GM23338 (cell line): ENCODE measurements at regions not wholly inside any gene's neighbourhood (a gene's known extent, or its start where the extent isn't known, plus 50 kb on each side); places are given as distances from the start of the nearest gene placed in this dataset.

Experiments used
- ATAC-seq: fragments of 200-7000 bp; cut with Tn5 transposase; 3 replicates; pipeline ENCODE4 v1.9.1; 2020
- DNase-seq: peaks from one replicate; pipeline ENCODE4 v3.0.0-alpha.2; 2015; ENCODE audit warnings: low spot score
- H2AFZ ChIP-seq: fragments of 200-600 bp; sonication (generic); 2 replicates; pipeline ENCODE4 v1.8.0; 2016; ENCODE audit warnings: antibody characterized with exemption, mild to moderate bottlenecking, moderate library complexity
- H3F3A ChIP-seq: fragments of 200-600 bp; sonication (generic); replicated peaks from 2 replicates; pipeline ENCODE4 v1.8.0; 2017; ENCODE audit warnings: antibody characterized with exemption, mixed run types, low read depth
- H3K27ac ChIP-seq: fragments of 200-600 bp; sonication (generic); 2 replicates; pipeline ENCODE4 v1.6.1; 2016; ENCODE audit warnings: low read depth
- H3K27me3 ChIP-seq: fragments of 200-600 bp; sonication (generic); 2 replicates; pipeline ENCODE4 v1.8.0; 2016; ENCODE audit warnings: mild to moderate bottlenecking, mixed run types, moderate library complexity; ENCODE audit not compliant: insufficient read depth
- H3K36me3 ChIP-seq: fragments of 200-600 bp; sonication (generic); 2 replicates; pipeline ENCODE4 v1.8.0; 2016; ENCODE audit warnings: mild to moderate bottlenecking; ENCODE audit not compliant: insufficient read depth
- H3K4me1 ChIP-seq: fragments of 200-600 bp; sonication (generic); 2 replicates; pipeline ENCODE4 v1.8.0; 2016; ENCODE audit warnings: mild to moderate bottlenecking, moderate library complexity; ENCODE audit not compliant: insufficient read depth
- H3K4me2 ChIP-seq: fragments of 200-600 bp; sonication (generic); 2 replicates; pipeline ENCODE4 v1.7.1; 2017; ENCODE audit warnings: mixed run types
- H3K4me3 ChIP-seq: fragments of 200-600 bp; sonication (generic); 2 replicates; pipeline ENCODE4 v1.6.1; 2016; ENCODE audit warnings: mixed run types
- H3K79me2 ChIP-seq: fragments of 200-600 bp; sonication (generic); replicated peaks from 2 replicates; pipeline ENCODE4 v1.8.0; 2017; ENCODE audit warnings: mild to moderate bottlenecking; ENCODE audit not compliant: insufficient read depth
- H3K9me2 ChIP-seq: fragments of 200-600 bp; sonication (generic); 2 replicates; pipeline ENCODE4 v1.8.0; 2017; ENCODE audit not compliant: insufficient read depth
- H4K20me1 ChIP-seq: fragments of 200-600 bp; sonication (generic); replicated peaks from 2 replicates; pipeline ENCODE4 v1.8.0; 2017; ENCODE audit warnings: mild to moderate bottlenecking; ENCODE audit not compliant: insufficient read depth
- H3K27ac Mint-ChIP-seq: 2 replicates; pipeline ENCODE4 v1.8.0; 2020; ENCODE audit warnings: inconsistent platforms, mild to moderate bottlenecking, moderate library complexity, mixed read lengths
- H3K27me3 Mint-ChIP-seq: 3 replicates; pipeline ENCODE4 v1.8.0; 2022; ENCODE audit warnings: low read depth, mild to moderate bottlenecking, moderate library complexity, mixed read lengths, inconsistent platforms; ENCODE audit not compliant: insufficient read depth, poor library complexity
- H3K36me3 Mint-ChIP-seq: 3 replicates; pipeline ENCODE4 v1.8.0; 2021; ENCODE audit warnings: low read depth, mild to moderate bottlenecking, inconsistent platforms, moderate library complexity, mixed read lengths
- H3K4me1 Mint-ChIP-seq: 3 replicates; pipeline ENCODE4 v1.8.0; 2020; ENCODE audit warnings: mild to moderate bottlenecking, inconsistent platforms, mixed read lengths
- H3K4me3 Mint-ChIP-seq: 3 replicates; pipeline ENCODE4 v1.8.0; 2021; ENCODE audit warnings: moderate library complexity, mild to moderate bottlenecking, inconsistent platforms, mixed read lengths
- H3K9me3 Mint-ChIP-seq: 3 replicates; pipeline ENCODE4 v1.8.0; 2020; ENCODE audit warnings: moderate library complexity, mild to moderate bottlenecking, inconsistent platforms, mixed read lengths
- CREB1 ChIP-seq: fragments of 250-450 bp; sonication (Bioruptor Pico); IDR thresholded peaks from 2 replicates; pipeline ENCODE4 v1.5.0; 2020; ENCODE audit warnings: low read depth, mild to moderate bottlenecking, moderate library complexity
- EZH2 ChIP-seq: fragments of 200-600 bp; sonication (generic); IDR thresholded peaks from one replicate; pipeline ENCODE4 v1.8.0; 2017; ENCODE audit warnings: antibody characterized with exemption, mild to moderate bottlenecking, low read depth; ENCODE audit not compliant: unreplicated experiment
- EZH2phosphoT487 ChIP-seq: fragments of 200-600 bp; sonication (generic); IDR thresholded peaks from one replicate; pipeline ENCODE4 v1.8.1; 2018; ENCODE audit warnings: antibody characterized with exemption; ENCODE audit not compliant: unreplicated experiment
- JUNB ChIP-seq: IDR thresholded peaks from one replicate; pipeline ENCODE4 v1.6.1; 2016; ENCODE audit warnings: antibody characterized with exemption; ENCODE audit not compliant: unreplicated experiment
- NANOG ChIP-seq: IDR thresholded peaks from 2 replicates; pipeline ENCODE4 v1.6.1; 2016; ENCODE audit warnings: antibody characterized with exemption, borderline replicate concordance
- POLR2AphosphoS5 ChIP-seq: IDR thresholded peaks from 2 replicates; pipeline ENCODE4 v1.6.1; 2016; ENCODE audit warnings: antibody characterized with exemption, low read depth
- STAT1 ChIP-seq: IDR thresholded peaks from one replicate; pipeline ENCODE4 v1.6.1; 2016; ENCODE audit warnings: antibody characterized with exemption; ENCODE audit not compliant: unreplicated experiment
- ZNF114 ChIP-seq: fragments of 250-450 bp; sonication (Bioruptor Pico); IDR thresholded peaks from 2 replicates; pipeline ENCODE4 v1.5.0; 2020; ENCODE audit warnings: mild to moderate bottlenecking, moderate library complexity
- ZNF331 ChIP-seq: fragments of 250-450 bp; sonication (Bioruptor Pico); IDR thresholded peaks from 2 replicates; pipeline ENCODE4 v1.5.0; 2020; ENCODE audit warnings: low read depth, mild to moderate bottlenecking, moderate library complexity
- TF ChIP-seq, protein P1 (sequence below): IDR thresholded peaks from one replicate; pipeline ENCODE4 v1.6.1; 2018; ENCODE audit warnings: antibody characterized with exemption; ENCODE audit not compliant: unreplicated experiment
- TF ChIP-seq, protein P2 (sequence below): IDR thresholded peaks from 2 replicates; pipeline ENCODE4 v1.6.1; 2016; ENCODE audit warnings: antibody characterized with exemption
- TF ChIP-seq, protein P3 (sequence below), 2 experiments: fragments of 200-600 bp in 1 of 2; sonication (generic) in 1 of 2; conservative IDR thresholded peaks; 2 replicates each; pipeline versions ENCODE4 v1.5.1 to v1.6.1; 2016 to 2017; ENCODE audit warnings: antibody characterized with exemption in 2 of 2, low read depth in 2 of 2, mild to moderate bottlenecking in 2 of 2, moderate library complexity in 1 of 2
- TF ChIP-seq, protein P4 (sequence below): fragments of 250-450 bp; sonication (Bioruptor Pico); IDR thresholded peaks from 2 replicates; pipeline ENCODE4 v1.5.0; 2020; ENCODE audit warnings: mild to moderate bottlenecking, moderate library complexity

DNA sequence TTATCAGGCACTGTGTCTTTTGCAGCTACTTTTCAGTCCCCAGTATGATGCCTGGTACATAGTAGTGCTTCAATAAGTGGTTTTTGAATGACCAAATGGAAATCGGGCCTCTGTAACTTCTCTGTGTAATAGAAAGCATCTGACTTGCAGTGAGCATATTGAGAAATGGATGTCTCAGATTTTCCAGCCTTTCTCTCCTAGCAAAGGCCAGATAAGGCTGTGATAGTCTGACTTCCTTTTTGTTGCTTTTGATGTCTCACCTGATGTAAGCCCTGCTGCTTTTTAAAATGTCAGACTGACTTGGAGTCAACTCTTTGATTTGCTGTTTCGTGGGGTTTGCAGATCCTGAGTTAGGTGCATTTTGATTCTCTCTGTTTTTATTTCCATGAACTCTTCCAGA, 590.0 kb upstream of the ZNF608 start:
- no peak for ATAC-seq
- Histone ChIP-seq H2AFZ (peak overlapping the region; percentile 56; the same call in 1 of the 2 replicates), H3F3A (no peaks in the 10 kb centered on the region), H3K4me3 (no peak overlapping the region), H3K4me1 (peaks cover 16% of the 10 kb centered on the region), H3K27me3 (no peaks in the 10 kb centered on the region), H3K36me3 (no peaks in the 10 kb centered on the region), H3K27ac (no peak overlapping the region), H4K20me1 (no peaks in the 10 kb centered on the region), H3K4me2 (peak overlapping the region; percentile 62; the same call in 1 of the 2 replicates), H3K9me2 (no peaks in the 10 kb centered on the region), H3K79me2 (no peaks in the 10 kb centered on the region)
- no peak for DNase-seq
- no peaks in the 10 kb centered on the region for H3K9me3 Mint-ChIP-seq
- no peak overlapping the region for H3K27ac Mint-ChIP-seq
- no peaks in the 10 kb centered on the region for H3K27me3 Mint-ChIP-seq
- H3K36me3 Mint-ChIP-seq, result no peaks in the 10 kb centered on the region
- no peak for TF ChIP-seq ZNF114 (CRISPR knock-in tag)
- TF ChIP-seq, protein P1, sequence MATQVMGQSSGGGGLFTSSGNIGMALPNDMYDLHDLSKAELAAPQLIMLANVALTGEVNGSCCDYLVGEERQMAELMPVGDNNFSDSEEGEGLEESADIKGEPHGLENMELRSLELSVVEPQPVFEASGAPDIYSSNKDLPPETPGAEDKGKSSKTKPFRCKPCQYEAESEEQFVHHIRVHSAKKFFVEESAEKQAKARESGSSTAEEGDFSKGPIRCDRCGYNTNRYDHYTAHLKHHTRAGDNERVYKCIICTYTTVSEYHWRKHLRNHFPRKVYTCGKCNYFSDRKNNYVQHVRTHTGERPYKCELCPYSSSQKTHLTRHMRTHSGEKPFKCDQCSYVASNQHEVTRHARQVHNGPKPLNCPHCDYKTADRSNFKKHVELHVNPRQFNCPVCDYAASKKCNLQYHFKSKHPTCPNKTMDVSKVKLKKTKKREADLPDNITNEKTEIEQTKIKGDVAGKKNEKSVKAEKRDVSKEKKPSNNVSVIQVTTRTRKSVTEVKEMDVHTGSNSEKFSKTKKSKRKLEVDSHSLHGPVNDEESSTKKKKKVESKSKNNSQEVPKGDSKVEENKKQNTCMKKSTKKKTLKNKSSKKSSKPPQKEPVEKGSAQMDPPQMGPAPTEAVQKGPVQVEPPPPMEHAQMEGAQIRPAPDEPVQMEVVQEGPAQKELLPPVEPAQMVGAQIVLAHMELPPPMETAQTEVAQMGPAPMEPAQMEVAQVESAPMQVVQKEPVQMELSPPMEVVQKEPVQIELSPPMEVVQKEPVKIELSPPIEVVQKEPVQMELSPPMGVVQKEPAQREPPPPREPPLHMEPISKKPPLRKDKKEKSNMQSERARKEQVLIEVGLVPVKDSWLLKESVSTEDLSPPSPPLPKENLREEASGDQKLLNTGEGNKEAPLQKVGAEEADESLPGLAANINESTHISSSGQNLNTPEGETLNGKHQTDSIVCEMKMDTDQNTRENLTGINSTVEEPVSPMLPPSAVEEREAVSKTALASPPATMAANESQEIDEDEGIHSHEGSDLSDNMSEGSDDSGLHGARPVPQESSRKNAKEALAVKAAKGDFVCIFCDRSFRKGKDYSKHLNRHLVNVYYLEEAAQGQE, result no peak
- no peak for TF ChIP-seq POLR2AphosphoS5
- no peak for TF ChIP-seq ZNF331 (CRISPR knock-in tag)
- no peak for TF ChIP-seq EZH2
- TF ChIP-seq STAT1, result no peak
- TF ChIP-seq EZH2phosphoT487, result no peak
- TF ChIP-seq, protein P2, sequence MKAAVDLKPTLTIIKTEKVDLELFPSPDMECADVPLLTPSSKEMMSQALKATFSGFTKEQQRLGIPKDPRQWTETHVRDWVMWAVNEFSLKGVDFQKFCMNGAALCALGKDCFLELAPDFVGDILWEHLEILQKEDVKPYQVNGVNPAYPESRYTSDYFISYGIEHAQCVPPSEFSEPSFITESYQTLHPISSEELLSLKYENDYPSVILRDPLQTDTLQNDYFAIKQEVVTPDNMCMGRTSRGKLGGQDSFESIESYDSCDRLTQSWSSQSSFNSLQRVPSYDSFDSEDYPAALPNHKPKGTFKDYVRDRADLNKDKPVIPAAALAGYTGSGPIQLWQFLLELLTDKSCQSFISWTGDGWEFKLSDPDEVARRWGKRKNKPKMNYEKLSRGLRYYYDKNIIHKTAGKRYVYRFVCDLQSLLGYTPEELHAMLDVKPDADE, result no peak
- no peak for TF ChIP-seq JUNB
- no peak for TF ChIP-seq CREB1 (CRISPR knock-in tag)
- TF ChIP-seq NANOG, result no peak
- TF ChIP-seq, protein P3, sequence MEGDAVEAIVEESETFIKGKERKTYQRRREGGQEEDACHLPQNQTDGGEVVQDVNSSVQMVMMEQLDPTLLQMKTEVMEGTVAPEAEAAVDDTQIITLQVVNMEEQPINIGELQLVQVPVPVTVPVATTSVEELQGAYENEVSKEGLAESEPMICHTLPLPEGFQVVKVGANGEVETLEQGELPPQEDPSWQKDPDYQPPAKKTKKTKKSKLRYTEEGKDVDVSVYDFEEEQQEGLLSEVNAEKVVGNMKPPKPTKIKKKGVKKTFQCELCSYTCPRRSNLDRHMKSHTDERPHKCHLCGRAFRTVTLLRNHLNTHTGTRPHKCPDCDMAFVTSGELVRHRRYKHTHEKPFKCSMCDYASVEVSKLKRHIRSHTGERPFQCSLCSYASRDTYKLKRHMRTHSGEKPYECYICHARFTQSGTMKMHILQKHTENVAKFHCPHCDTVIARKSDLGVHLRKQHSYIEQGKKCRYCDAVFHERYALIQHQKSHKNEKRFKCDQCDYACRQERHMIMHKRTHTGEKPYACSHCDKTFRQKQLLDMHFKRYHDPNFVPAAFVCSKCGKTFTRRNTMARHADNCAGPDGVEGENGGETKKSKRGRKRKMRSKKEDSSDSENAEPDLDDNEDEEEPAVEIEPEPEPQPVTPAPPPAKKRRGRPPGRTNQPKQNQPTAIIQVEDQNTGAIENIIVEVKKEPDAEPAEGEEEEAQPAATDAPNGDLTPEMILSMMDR (conservative IDR thresholded peaks at IDR 0.05; ENCODE audit: low read depth in 2 of 2), result no peak
- TF ChIP-seq, protein P4, sequence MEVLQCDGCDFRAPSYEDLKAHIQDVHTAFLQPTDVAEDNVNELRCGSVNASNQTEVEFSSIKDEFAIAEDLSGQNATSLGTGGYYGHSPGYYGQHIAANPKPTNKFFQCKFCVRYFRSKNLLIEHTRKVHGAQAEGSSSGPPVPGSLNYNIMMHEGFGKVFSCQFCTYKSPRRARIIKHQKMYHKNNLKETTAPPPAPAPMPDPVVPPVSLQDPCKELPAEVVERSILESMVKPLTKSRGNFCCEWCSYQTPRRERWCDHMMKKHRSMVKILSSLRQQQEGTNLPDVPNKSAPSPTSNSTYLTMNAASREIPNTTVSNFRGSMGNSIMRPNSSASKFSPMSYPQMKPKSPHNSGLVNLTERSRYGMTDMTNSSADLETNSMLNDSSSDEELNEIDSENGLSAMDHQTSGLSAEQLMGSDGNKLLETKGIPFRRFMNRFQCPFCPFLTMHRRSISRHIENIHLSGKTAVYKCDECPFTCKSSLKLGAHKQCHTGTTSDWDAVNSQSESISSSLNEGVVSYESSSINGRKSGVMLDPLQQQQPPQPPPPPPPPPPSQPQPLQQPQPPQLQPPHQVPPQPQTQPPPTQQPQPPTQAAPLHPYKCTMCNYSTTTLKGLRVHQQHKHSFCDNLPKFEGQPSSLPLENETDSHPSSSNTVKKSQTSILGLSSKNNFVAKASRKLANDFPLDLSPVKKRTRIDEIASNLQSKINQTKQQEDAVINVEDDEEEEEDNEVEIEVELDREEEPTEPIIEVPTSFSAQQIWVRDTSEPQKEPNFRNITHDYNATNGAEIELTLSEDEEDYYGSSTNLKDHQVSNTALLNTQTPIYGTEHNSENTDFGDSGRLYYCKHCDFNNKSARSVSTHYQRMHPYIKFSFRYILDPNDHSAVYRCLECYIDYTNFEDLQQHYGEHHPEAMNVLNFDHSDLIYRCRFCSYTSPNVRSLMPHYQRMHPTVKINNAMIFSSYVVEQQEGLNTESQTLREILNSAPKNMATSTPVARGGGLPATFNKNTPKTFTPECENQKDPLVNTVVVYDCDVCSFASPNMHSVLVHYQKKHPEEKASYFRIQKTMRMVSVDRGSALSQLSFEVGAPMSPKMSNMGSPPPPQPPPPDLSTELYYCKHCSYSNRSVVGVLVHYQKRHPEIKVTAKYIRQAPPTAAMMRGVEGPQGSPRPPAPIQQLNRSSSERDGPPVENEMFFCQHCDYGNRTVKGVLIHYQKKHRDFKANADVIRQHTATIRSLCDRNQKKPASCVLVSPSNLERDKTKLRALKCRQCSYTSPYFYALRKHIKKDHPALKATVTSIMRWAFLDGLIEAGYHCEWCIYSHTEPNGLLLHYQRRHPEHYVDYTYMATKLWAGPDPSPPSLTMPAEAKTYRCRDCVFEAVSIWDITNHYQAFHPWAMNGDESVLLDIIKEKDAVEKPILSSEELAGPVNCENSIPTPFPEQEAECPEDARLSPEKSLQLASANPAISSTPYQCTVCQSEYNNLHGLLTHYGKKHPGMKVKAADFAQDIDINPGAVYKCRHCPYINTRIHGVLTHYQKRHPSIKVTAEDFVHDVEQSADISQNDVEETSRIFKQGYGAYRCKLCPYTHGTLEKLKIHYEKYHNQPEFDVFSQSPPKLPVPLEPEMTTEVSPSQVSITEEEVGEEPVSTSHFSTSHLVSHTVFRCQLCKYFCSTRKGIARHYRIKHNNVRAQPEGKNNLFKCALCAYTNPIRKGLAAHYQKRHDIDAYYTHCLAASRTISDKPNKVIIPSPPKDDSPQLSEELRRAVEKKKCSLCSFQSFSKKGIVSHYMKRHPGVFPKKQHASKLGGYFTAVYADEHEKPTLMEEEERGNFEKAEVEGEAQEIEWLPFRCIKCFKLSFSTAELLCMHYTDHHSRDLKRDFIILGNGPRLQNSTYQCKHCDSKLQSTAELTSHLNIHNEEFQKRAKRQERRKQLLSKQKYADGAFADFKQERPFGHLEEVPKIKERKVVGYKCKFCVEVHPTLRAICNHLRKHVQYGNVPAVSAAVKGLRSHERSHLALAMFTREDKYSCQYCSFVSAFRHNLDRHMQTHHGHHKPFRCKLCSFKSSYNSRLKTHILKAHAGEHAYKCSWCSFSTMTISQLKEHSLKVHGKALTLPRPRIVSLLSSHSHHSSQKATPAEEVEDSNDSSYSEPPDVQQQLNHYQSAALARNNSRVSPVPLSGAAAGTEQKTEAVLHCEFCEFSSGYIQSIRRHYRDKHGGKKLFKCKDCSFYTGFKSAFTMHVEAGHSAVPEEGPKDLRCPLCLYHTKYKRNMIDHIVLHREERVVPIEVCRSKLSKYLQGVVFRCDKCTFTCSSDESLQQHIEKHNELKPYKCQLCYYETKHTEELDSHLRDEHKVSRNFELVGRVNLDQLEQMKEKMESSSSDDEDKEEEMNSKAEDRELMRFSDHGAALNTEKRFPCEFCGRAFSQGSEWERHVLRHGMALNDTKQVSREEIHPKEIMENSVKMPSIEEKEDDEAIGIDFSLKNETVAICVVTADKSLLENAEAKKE (CRISPR knock-in tag), result no peak
- H3K4me3 Mint-ChIP-seq, result no peak overlapping the region
- peaks cover 18% of the 10 kb centered on the region for H3K4me1 Mint-ChIP-seq
